Activated T-cell treated with anti-CD3 and anti-CD28 coated beads for 48 hours (primary cell): ENCODE measurements at regions not wholly inside any gene's neighbourhood (a gene's known extent, or its start where the extent isn't known, plus 50 kb on each side); places are given as distances from the start of the nearest gene placed in this dataset.

Experiments used
- DNase-seq: peaks from one replicate; pipeline ENCODE4 v3.0.0-alpha.2; 2020; ENCODE audit warnings: low read depth

- DNase-seq: no peak
Measured at GRCh38 chr13:34561033-34561432, 381.0 kb upstream of the NBEA start.

- DNase-seq: no peak
Measured at GRCh38 chr13:34567597-34567996, 374.5 kb upstream of the NBEA start.

DNA sequence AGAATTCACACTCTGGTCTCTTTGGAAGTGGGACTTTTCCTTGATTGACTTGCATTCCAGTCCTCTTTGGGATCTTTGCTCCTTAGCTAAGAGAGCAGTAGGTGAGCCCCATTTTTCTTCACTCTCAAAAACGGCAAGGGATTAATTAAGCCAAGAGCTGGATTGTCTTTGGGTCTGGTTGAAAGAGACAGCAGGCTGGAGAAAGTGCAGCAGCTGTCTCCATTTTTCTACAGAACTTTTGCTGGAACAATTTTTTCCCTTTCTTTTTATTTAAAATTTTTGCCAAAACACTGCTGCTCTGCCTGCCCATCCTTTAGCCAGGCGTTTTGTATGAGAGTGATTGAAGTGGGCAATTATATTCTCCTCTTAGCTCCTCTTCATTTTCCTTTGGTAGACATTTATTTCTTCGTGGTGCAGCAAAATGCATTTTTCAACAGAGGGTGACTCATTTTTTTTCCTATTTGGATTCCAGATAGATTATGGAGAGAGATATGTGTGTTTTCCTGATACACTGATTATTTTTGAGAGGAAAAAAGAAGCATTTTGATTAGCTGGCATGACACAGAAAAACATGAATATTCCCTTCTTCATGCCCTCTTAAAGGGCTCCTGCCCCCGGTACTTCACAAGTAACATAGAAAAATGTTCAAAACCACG lies 371.2 kb upstream of the NBEA start:
- DNase-seq: no peak

DNA sequence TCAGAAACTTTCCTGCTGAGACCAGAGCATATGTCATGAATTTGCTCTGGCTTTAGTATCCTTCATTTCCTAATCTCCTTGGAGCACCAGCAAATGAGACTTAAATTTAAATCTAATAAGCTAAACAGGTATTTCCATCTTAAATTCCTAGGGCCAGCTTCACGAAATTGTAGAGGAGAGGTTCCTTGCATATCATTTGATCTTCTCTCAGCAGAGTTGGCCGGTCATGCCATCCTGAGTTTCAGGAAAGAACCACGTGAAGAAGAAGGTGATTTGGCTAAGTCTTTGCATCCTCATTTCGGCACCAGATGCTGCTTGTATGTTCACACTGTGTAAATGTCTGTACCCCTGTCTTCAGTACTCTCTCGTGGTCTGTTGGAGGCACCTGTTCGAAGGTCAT lies 370.4 kb upstream of the NBEA start:
- DNase-seq: no peak

GRCh38 chr13:34577051-34577450 lies 365.0 kb upstream of the NBEA start:
- no peak for DNase-seq

- no peak for DNase-seq
Measured at GRCh38 chr13:34578471-34578870, 363.6 kb upstream of the NBEA start.

DNA sequence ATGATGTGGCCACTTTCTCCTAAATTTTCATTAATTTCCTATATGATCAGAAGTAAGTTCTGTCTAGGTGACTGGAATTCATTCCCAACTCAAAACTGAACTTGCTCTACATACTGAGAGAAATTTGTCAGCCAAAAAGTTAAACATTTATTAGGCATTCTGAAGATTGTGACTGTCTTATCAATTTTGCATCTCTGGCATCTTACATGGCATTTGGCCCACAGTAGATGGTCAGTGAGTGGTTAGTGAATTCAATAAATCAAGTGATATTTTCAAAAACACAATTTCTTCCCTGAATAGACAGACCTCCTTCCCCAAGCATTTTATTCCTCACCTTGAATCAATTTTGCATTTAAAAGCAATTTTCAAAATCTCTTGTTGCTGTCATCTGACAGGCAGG lies 363.2 kb upstream of the NBEA start:
- no peak for DNase-seq

DNA sequence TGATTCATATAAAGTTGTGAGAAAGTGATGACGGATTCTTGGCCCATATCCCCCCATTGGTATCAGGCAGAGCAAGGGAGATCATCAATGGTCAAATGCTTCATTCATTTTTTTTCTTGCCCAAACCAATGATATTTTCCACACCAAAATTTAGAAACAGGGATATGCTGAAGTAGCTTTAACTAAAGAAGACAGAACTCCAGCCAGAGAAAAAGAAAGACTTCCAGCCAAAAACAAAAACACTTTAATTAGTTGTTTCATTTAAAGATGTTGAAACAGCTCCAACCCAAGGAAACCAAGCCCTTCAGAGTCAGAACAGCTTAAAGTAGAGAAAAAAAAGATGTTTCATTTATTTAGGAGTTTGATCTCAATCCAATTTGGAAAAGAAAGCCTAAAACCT lies 358.9 kb upstream of the NBEA start:
- no peak for DNase-seq

DNA sequence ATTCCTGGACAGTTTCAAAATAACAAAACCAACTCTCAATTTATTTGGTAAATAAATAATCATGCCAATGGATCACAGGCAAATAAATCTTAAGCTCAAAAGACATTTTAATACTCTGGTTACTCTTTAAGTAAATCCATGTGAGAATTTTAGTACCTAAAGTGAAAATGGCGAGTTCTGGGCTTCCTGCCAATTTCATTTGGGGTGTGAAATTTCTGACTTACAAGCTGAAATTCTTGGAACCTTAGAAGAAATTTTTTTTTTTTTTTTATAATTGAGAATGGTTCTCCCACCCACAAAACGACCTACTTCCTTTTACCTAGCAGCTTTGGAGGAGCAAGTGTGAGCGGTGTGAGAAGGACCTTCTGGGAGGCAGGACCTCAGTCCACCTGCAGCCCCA lies 354.5 kb upstream of the NBEA start:
- no peak for DNase-seq

DNA sequence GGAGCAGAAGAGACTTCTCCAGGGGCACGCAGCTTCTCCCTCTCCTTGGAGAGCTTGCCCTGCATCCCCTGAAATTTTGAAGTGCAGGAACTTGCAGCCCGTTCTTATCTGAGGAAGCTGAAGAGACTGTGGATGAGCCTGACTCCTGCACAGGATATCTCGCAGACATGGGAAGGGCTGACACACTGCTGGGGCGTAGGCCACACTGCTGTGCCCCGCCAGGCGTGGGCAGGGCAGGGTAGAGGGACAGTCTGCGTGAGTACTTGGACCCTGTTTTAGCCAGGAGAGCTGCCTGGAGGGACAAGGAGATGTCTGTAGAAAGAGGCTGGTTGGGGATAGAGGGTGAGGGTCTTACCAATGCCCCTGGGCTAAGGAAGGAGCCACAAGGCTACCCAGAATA lies 353.7 kb upstream of the NBEA start:
- no peak for DNase-seq

DNA sequence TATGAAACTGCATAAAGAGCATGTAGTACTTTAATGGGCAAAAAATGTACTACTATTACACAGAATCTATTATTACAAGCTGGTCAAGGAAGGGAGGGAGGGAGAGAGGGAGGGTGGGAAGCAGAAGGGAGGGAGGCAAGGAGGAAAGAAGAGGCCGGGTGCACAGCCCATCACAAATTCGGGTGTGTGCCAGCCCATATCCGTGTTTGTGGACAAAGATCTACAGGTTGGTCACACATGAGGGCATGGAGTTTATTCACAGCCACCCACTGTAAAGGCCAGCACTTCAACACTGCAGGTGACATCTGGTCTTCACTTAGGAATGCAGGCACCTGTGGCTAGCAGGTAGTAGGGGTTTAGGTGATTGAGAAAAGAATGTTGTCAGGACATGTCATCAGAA lies 352.5 kb upstream of the NBEA start:
- no peak for DNase-seq

DNA sequence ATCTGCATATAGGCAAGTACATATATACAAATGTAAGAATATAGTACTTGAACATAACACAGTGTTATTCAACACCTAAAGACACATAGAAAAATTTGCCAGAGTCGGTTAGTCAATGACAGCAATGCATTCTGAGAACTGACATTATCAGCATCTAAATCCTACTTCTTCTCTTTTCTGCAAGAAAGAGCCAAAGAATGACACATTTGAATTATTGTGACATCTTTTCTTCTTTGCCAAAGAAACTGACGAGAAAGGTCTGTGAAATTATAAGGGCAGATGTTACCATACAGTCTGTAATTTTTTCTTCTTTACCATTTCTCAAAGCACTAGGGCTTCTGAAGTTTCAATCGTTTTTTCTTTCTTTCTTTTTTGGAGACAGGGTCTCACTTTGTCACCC lies 350.9 kb upstream of the NBEA start:
- DNase-seq: no peak

DNA sequence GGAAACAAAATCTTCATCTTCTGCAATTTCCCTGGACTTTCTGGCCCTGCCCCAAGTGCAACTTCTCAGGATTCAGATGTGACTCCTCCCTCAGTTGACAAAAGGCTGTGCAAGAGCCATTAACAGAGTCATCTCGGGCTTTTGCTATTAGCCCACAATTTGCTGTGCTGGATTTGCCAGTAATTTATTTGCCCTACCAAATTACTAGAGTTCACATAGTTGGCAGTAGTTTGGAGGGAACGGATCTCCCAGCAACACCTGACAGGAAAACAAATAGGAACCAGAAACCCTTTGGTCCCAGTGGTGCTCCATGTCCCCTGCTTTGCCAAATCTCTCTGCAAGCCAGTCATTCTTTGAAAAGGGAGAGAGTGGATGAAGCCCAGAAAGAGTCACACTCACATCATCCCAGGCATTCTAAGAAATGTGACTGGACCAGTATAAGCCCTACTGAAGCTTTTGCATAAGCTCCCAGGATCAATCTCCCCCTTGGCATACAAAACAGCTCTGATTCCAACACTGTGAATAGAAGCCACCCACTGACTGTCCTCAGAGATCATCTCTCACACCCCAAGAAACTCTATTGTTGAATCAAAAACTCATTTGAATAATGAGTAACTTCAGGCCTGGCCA lies 350.1 kb upstream of the NBEA start:
- DNase-seq: no peak

DNA sequence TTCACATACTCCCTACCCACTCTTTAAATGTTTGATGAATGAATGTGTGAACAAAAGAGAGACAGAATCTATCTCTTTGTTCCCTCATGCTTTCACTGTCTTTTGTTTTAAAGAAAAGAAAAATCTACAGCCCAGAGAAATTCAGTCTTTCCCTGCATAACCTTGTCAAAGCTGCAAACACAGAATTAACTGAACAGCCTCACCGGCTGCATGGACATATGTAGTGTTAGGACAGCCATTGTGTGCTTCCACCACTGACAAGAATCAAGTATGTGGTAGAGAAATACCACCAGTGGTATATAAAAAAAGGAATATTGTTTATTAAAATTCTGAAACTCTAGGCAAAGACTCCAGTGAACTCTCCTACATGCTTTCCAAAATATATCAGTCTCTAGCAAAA lies 348.4 kb upstream of the NBEA start:
- no peak for DNase-seq

DNA sequence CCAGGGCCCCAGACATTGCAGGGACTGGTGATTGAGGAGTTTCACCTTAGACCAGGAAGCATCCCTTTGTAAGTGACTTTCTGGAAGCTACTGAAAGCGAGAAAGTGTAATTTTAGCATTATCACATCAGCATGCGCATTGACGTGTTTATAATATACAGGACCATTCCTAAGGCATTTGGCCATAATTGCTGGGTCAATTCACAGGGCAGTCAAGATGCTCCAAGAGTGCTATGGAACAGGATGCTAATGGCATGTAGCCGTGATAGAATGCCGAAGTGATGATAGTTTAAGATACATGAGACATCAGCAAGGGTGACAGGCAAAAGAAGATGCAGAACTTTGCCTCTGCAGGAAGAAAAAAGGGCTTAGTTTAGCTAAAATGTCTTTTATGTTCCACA lies 347.6 kb upstream of the NBEA start:
- DNase-seq: no peak

- DNase-seq: no peak
Measured at GRCh38 chr13:34608331-34608730, 333.7 kb upstream of the NBEA start.

DNA sequence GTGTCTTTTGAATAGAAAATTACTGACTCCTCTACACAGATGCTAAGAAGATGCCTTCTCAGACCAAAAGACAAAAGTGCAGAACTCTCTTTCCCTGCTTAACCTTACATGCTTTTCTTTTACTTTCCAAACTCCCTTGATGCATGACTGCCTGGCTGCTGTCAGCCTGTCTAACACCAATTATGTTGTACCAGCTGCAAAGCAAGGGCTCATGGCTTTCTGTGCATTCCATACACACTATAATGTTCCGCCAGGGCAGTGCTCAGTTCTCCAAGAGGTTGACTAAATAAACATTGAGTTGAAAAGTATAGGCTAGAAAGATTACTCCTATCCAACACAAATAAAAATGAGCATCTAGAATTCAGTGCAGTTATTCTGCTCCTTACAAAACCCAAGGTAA lies 330.4 kb upstream of the NBEA start:
- DNase-seq: no peak

DNA sequence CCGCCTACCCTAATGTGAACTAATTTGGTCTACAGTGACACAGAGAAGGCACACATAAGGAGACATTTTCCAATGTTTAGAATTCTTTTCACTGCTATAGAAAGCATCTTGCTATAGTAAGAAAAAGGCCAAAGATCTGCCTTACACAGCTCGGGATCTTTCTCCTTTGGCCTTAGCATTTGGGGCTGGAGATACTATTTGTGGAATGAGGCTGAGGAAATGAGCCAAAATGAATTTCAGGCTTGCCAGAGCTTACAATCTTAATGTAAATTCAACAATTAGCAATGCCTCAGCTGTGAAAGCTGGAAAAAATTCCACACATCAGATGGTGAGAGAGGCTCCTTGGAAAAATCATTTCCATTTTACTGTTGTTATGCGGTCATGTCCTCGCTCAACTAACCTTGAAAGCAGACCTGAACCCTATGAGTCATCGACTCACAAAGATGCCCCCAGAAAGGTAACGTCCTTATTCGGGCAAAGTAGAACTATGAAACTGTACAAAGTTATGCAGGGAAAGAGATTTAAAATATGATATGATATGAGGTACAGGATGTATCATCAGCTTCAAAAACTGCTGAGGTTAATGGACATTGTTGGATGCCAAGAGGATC lies 324.5 kb upstream of the NBEA start:
- DNase-seq: no peak

GRCh38 chr13:34618654-34619053 lies 323.4 kb upstream of the NBEA start:
- DNase-seq: no peak

DNA sequence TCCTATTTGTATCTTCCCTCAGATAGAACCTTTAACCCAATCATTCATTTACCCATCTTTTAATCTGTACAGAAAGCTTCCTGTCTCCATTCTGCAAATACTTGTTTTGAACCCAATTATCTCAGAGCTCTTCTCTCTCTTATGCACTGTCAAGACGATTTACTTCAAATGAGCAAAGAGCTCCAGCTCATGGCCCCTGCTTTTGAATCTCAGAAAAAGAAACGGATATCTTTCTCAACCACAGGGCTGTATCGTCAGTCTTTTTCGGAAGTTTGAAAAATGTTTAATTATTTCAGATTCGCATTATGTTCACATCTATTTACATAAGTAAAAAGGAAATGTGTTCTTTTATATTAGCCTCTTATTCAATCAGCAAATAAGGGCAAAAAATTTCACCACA lies 322.7 kb upstream of the NBEA start:
- no peak for DNase-seq

DNA sequence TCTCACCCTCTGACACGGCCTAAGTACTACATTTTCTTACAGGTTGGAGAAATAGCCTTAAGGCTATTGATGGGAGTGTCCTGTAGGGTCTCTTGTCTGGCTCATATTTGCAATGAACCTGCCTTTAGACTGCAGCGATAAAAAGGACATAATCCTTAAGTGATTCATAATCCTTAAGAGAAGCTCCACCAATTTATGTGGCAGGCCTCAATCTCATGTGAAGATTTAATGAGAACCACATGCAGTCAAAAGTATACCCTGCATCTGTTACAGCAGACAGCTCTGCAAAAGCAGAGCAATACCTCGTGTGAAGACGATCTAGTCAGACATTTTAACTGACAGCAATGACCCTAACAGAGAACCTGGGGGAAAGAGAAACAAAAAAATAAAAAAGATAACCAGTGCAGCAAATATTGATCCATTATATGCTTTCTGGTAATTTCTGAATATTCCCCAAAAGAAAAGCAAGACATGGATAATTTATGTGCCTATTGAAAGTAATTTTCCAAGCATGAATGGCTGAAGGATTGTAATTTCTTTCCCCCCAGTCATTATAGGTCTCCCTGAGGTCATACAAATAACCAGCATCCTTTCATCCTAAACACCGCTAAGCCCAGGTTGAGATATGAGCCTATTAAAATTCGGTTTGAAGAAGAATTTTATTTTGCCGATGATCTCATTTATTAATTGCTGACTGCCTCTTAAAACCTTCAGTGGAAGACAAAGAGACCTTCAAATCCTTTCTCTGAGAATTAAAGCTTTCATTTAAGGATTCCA lies 321.8 kb upstream of the NBEA start:
- DNase-seq: no peak

DNA sequence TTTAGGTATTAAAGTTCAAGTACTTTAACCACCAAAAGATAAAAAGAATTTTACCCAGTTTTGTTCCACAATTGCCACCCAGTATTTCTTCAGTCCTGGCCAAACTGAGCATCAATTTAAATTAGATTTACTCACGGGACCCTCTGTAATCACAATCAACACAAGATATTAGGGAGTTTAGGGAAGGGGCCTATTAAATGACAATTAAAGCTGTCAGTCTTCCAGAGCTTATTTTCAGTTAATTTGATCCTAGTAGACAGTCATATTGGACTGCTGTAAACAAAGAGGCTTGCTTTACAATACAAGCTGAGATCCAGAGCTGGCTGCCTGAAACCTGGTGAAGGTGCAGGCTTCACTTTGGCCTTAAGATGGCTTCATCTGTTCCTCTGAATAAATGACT lies 321.2 kb upstream of the NBEA start:
- DNase-seq: no peak

DNA sequence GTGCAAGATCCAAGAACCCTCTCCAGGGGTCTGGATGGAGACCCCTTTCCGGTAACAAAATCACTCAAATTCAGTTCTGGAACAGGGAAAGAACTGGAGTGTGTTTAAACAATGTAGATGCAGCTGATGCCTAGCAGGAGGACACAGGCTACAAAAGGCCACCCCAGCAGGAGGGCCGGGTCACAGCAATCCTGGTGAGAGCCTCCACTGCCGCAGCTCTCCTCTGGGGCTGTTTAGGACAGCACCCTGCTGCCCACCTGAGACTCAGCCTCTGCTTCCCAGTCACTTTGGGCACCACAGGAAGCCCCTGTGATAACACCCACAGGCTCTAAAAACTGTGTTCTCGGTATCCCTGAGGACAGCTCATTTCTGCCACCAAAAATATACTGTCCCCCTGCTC lies 318.7 kb upstream of the NBEA start:
- DNase-seq: no peak
